ENCODE measurements at regions not wholly inside any gene's neighbourhood (a gene's known extent, or its start where the extent isn't known, plus 50 kb on each side); places are given as distances from the start of the nearest gene placed in this dataset.
"Not testable (repeated sequence)": the region's sequence is repeated elsewhere in the genome, so short reads cannot be mapped to it uniquely, and the experiment has no call there.

GRCh38 chr1:106406114-106406513 lies 650.4 kb upstream of the PRMT6 start:
- DNase-seq (ENCODE audit: low read depth): no peak

DNA sequence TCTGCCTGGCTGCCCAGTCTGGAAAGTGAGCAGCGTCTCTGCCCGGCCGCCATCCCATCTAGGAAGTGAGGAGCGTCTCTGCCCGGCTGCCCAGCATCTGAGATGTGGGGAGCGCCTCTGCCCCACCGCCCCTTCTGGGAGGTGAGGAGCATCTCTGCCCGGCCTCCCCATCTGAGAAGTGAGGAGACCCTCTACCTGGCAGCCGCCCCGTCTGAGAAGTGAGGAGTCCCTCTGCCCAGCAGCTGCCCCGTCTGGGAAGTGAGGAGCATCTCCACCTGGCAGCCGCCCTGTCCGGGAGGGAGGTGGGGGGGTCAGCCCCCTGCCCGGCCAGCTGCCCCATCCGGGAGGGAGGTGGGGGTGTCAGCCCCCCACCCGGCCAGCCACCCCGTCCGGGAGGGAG lies 644.2 kb upstream of the PRMT6 start:
- not testable (repeated sequence) for DNase-seq (ENCODE audit: low read depth)

DNA sequence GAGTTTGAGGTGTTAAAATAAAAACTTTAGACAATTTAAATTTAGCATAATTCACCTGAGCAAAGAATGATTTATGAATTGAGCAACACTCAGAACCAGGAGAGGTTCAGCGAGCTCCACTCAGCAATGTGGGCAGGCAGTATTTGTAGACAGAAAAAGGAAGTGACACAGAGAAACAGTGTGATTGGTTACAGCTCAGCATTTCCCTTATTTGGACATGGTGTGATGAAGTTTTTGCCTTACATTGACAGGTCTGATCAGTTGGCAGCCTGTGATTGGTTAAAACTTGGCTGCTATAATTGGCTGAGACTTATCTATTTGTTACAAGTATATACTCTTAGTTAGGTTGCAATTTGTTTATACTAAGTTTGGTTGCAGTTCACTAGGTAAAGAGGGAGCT lies 621.2 kb upstream of the PRMT6 start:
- DNase-seq (ENCODE audit: low read depth): no peak

- DNase-seq (ENCODE audit: low read depth): no peak
Measured at GRCh38 chr1:106439475-106439874, 617.0 kb upstream of the PRMT6 start.

- no peak for DNase-seq (ENCODE audit: low read depth)
Measured at GRCh38 chr1:106447466-106447865, 609.0 kb upstream of the PRMT6 start.

DNA sequence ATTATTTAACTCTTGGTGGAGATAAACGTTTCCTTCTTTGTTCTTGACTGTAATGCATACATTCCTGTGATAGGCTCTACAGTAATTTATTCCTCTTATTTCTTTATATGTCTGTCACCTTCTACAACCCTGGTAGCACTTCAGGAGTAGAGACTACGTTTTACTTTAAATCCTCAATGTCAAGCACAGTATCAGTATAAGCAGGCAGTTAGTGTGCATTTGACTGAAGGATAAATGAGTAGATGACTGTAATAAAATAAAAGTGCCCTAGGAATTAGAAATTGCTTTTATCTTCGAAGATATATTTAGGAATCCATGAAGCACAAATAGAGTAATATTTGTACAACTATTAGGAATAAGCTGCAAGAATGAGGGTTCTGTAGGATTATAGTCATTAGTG lies 599.6 kb upstream of the PRMT6 start:
- no peak for DNase-seq (ENCODE audit: low read depth)

GRCh38 chr1:106457368-106457767 lies 599.1 kb upstream of the PRMT6 start:
- DNase-seq (ENCODE audit: low read depth): no peak

GRCh38 chr1:106458866-106459265 lies 597.6 kb upstream of the PRMT6 start:
- no peak for DNase-seq (ENCODE audit: low read depth)

DNA sequence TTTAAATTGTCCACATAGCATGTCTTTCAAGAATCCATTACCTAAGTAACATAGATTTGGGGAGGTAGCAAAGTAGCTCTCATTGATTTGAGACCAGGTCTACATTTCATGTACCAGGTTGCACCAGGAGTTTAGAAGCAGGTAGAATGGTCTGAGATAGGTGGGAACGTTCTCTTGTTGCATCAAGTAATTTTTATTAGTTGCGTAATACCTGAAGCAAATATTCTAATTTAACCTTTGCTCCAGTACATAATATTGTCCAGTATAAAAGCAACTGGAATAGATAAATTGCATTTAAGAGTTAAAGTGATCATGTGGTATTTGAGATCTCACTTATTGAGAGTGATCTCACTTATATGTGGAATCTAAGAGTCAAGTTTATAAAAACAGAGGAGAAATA lies 597.1 kb upstream of the PRMT6 start:
- DNase-seq (ENCODE audit: low read depth): no peak

DNA sequence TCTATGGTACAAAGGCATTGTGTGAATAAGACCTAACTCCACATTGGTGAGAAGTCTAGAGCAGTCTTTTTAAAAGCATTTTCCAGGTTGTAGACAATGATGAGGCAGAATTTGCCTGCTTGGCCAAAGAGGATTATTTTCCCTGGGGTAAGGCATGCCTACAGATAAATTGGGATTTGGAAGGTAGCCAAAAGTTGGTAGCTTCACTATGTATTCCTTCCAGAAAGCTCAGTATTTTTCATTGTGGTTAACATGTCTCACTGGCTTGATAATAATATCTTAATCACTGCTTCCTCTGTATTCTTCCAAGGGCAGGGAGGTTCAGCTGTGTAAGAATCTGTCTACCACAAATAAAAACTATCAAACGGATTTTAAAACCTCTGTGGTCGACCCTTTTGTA lies 590.8 kb upstream of the PRMT6 start:
- no peak for DNase-seq (ENCODE audit: low read depth)

DNA sequence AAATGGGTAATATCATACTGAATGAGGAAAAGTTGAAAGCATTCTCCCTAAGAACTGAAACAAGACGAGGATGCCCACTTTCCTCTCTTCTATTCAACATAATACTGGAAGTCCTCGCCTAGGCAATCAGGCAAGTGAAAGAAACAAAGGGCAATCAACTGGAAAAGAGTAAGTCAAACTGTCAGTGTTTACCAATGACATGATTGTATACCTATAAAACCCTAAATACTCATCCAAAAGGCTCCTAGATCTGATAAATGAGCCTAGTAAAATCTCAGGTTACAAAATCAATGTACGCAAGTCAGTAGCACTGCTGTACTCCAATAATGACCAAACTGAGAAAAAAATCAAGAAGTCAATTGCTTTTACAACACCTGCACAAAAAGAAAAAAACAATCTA lies 575.8 kb upstream of the PRMT6 start:
- no peak for DNase-seq (ENCODE audit: low read depth)

DNA sequence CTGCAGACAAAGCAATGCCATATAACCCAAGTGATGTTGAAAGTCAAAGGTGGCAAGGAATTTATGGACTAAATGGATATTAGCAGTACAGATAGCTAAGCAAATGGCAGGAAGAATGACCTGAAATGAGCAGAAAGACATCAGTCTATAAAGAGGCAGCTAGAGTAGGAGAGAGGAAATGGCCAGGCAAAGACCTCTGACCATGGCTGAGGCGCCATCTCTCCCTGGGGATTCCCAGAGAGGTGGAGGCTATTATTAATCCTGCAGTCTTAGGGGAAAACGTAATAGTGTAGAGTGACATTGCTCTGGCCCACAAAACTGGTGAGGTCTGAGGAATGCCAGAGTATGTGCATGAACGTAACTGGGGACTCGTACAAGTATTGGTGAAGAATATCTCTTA lies 563.6 kb upstream of the PRMT6 start:
- no peak for DNase-seq (ENCODE audit: low read depth)

DNA sequence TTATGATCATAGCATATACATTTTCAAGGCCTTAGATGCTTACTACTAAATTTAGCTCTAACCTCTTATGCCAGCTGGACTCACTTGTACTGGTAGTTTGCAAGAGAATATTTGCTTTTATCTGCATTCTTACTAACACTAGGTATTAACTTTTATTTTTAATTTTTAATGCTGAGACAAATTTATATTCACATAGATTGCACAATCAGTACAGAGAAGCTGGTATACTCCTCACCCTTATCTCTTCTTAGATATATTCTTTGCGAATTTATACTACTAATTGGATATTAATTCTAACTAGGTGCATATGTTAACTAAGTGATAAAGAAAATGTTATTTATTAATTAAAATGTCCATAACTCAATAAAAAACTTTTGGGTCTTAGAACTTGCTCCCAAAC lies 561.8 kb upstream of the PRMT6 start:
- no peak for DNase-seq (ENCODE audit: low read depth)

DNA sequence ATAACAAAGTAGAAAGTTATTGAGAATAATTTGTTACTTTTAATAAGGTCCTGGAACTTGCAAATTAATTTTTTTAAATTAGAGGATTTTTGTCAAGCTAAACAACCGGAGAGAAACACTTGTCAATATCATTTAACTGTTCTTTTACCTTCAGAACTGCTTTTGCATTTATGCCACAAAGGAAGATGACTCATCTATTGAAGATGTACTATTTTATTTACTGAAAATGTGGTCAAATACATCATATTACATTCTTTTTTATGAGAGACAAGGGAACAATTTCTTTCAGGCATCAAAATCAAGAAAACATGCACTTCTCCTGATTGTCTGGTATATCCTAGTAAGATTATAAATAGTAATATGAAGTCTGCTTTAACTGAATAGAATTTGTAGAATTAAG lies 558.2 kb upstream of the PRMT6 start:
- DNase-seq (ENCODE audit: low read depth): no peak

GRCh38 chr1:106502659-106503058 lies 553.8 kb upstream of the PRMT6 start:
- DNase-seq (ENCODE audit: low read depth): no peak

GRCh38 chr1:106515375-106515774 lies 541.1 kb upstream of the PRMT6 start:
- no peak for DNase-seq (ENCODE audit: low read depth)

- DNase-seq (ENCODE audit: low read depth): no peak
Measured at GRCh38 chr1:106517224-106517623, 539.2 kb upstream of the PRMT6 start.

GRCh38 chr1:106523497-106523896 lies 533.0 kb upstream of the PRMT6 start:
- DNase-seq (ENCODE audit: low read depth): no peak

DNA sequence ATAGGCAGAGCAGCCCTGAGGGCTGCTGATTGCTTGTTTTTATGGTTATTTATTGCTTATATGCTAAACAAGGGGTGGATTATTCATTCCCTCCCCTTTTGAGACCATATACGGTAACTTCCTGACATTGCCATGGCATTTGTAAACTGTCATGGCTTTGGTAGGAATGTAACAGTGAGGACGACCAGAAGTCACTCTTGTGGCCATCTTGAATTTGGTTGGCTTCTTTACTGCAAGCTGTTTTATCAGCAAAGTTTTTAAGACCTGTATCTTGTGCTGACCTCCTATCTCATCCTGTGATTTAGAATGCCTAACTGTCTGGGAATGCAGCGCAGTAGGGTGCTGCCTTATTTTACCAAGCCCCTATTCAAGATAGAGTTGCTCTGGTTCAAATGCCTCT lies 531.8 kb upstream of the PRMT6 start:
- no peak for DNase-seq (ENCODE audit: low read depth)

DNA sequence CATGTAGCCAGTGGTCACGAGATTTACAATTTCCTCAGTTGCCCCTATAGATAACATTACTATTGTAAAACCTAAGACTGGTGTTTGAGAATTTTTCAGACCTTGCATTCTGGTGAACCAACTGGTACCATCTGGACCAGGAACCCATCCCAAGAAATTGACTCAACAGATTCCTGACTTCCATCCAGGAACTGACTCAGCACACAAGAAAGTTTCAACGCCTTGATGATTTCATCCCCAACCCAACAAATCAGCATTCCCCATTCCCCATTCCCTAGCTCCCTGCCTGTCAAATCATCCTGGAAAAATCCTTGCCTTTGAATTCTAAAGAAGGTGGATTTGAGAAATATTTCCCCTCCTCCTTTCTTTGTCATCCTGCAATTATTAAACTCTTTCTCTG lies 529.8 kb upstream of the PRMT6 start:
- DNase-seq (ENCODE audit: low read depth): peak; percentile 5

DNA sequence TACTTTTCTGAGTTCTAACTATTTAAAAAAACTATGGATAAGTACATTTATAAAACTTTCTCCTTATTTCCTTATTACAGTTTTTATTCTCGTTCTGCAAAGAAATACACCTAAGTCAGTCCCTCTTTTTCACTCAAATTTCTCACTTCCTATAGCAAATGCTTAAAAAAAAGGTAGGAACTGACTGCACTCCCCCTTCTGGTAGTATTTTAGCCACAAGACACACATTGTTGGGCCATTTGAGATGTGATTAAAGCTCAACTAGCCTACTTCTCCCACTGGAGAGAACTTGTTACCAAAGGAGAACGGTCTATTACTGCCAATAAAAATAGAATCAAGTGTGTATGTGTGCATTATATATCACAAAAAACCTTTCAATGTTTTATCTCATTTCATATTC lies 521.9 kb upstream of the PRMT6 start:
- DNase-seq (ENCODE audit: low read depth): no peak

- DNase-seq (ENCODE audit: low read depth): no peak
Measured at GRCh38 chr1:106536741-106537140, 519.7 kb upstream of the PRMT6 start.

DNA sequence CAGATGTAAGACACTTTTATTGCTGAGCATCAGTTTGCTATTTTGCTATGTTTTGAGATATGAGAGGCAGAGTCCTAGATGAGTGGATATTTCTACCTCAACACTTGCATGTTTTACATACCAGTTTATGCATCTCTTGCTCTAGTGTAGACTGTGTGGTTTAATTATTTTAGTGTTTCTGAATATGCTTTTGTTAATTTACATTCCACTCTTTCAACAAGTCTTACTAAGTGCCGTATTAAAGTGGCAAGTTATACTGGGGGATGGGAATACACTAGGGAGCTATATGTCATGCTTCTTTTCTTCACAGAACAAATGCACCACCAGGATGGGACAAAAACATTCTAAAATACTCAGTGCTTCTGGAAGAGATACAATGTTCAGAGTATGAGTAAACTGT lies 507.7 kb upstream of the PRMT6 start:
- DNase-seq (ENCODE audit: low read depth): no peak

DNA sequence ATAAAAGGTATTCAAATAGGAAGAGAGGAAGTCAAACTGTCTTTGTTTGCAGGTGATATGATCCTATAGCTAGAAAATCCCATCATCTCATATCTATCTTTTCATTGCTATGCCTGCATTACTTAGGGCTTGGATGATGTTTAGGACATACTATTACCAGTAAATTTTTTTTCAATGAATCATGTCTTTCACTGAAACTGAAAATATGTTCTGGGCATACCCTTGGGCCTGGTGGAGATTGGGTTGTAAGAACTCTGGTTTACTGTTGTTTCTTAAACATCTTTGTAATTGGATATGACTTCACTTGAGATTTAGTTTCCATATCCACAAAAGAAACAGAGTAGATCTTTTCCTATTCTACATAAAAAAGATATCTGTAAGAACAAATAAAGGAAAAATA lies 502.2 kb upstream of the PRMT6 start:
- DNase-seq (ENCODE audit: low read depth): no peak

DNA sequence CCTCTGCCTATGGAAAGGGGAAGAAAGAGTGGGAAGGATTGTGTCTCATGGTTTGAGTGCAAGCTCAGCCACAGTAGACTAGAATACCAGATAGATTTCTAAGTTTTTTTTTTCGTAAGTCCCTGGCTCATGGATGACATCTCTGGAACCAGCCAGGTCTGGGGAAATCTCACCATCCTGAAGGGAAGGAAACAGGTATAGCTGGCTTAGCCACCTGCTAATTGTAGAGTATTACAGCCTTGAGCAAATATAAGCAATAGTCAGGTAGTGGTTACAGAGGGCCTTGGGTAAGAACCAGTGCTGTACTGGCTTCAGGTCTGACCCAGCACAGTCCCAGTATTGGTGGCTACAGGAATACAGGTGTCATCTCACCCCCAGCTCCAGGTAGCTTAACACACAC lies 500.9 kb upstream of the PRMT6 start:
- no peak for DNase-seq (ENCODE audit: low read depth)

Measured in HS-27A (cell line).